ENCODE measurements at regions not wholly inside any gene's neighbourhood (a gene's known extent, or its start where the extent isn't known, plus 50 kb on each side); places are given as distances from the start of the nearest gene placed in this dataset.

DNA sequence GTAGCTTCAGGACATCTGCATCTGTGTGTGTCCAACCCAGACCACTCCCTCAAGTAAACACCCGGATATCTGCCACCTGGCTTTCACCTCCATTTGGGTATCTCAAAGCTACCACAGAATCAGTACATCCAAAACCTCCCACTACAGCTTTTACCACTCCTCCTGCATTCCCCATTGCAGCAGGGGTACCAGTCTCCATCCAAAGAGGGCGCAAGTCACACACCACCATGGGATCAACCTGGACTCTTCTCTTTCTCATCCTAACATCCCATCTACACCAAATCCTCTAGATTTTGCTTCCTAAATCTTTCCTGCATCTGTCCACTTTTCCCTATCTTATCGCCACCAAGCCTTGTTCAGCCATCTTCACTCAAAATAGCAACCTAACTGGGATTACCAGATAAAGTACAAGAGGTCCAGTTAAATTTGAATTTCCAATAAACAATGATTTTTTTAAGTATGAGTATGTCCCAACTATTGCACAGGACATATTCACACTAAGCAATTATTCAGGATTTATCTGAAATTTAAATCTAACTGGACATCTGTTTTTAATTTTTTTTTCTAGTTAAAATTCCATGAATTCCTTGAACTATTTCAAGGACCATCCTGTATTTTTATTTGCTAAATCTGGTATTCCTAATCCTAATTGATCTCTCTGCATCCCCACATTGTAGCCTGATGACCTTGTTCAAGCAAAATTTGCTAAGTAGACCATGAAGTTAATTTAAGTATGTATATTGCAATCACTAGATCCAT lies 164.3 kb upstream of the MLN start:
- 33 to 51% (median 51%) methylated on average over 3 of the region's 3 CpGs for WGBS, 3 donors
- Histone ChIP-seq H3K9me3 (no peaks in the 10 kb centered on the region), H3K36me3 (ENCODE audit: insufficient read depth in 1 of 2, low read depth in 1 of 2) (no peaks in the 10 kb centered on the region), H3K27ac (no peak overlapping the region), H3K4me1 (no peaks in the 10 kb centered on the region), H3K4me3 (no peak overlapping the region), H3K27me3 (ENCODE audit: insufficient read depth in 3 of 3, low read length in 2 of 3) (peaks cover 0 to 80% (median 6%) of the 10 kb centered on the region in 3 donors)
- DNase-seq = no peak
- intact Hi-C loops (cut with DNase I) = no loop called here
- ATAC-seq = no peak
- TF ChIP-seq, protein P1, sequence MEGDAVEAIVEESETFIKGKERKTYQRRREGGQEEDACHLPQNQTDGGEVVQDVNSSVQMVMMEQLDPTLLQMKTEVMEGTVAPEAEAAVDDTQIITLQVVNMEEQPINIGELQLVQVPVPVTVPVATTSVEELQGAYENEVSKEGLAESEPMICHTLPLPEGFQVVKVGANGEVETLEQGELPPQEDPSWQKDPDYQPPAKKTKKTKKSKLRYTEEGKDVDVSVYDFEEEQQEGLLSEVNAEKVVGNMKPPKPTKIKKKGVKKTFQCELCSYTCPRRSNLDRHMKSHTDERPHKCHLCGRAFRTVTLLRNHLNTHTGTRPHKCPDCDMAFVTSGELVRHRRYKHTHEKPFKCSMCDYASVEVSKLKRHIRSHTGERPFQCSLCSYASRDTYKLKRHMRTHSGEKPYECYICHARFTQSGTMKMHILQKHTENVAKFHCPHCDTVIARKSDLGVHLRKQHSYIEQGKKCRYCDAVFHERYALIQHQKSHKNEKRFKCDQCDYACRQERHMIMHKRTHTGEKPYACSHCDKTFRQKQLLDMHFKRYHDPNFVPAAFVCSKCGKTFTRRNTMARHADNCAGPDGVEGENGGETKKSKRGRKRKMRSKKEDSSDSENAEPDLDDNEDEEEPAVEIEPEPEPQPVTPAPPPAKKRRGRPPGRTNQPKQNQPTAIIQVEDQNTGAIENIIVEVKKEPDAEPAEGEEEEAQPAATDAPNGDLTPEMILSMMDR (IDR thresholded peaks at IDR 0.05) = no peak

DNA sequence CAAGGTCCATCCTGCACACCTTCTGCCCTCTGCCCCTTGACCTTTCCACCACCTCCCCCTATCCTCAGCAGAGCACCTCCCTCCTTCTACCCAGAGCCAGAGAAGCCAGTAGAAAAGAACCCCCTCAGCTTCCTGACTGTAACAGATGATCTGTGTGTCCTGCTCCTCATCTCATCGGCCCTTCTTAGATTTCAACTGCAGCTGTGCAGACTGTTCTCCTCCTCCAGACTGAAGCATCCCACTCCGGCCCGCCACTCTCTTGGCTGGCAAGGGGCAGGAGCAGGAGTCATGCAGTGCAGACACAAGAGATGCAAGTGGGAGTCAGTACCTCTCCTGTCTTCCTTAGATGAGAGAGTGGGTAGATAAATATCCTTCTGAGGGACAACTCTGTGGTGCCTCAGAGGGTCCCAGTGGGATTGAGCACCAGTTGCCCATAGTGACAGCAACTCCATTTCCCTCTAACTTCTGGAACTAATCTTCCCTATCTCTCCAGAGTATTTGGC lies 163.5 kb upstream of the MLN start:
- ATAC-seq (no peak), DNase-seq (no peak)
- intact Hi-C loops (cut with DNase I) = no loop called here
- Histone ChIP-seq H3K4me3 (no peak overlapping the region), H3K27ac (no peak overlapping the region), H3K36me3 (ENCODE audit: insufficient read depth in 1 of 2, low read depth in 1 of 2) (no peaks in the 10 kb centered on the region), H3K9me3 (no peaks in the 10 kb centered on the region), H3K27me3 (ENCODE audit: insufficient read depth in 3 of 3, low read length in 2 of 3) (peaks cover 0 to 77% (median 6%) of the 10 kb centered on the region in 3 donors), H3K4me1 (no peaks in the 10 kb centered on the region)
- TF ChIP-seq, protein P1 (IDR thresholded peaks at IDR 0.05) = no peak
- WGBS, 3 donors = 15 to 21% (median 19%) methylated on average over 3 of the region's 3 CpGs

DNA sequence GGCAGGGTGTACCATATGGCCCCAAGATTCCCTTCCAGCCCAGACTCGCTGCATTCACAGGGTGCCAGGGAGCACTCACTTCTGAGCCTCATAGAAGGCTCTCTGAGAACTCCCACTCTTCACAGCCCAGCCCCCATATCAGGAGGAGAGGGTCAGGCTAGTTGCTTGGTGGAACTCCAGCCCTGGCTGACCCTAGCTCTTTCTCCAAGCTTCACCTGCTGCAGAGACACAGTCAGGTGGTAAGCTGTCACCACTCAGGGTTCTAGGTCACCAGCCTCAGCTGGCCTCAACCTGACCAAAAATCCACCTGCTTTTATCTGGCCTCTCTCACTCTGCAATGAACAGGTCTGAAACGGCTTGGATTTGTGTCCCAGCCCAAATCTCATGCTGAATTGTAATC lies 162.7 kb upstream of the MLN start:
- TF ChIP-seq, protein P1 (IDR thresholded peaks at IDR 0.05) = no peak
- peaks cover 0 to 69% (median 6%) of the 10 kb centered on the region in 3 donors for H3K27me3 ChIP-seq (ENCODE audit: insufficient read depth in 3 of 3, low read length in 2 of 3)
- no peak for DNase-seq
- no peaks in the 10 kb centered on the region for H3K9me3 ChIP-seq
- ATAC-seq = no peak
- intact Hi-C loops (cut with DNase I) = no loop called here
- H3K27ac ChIP-seq = no peak overlapping the region
- no peaks in the 10 kb centered on the region for H3K36me3 ChIP-seq (ENCODE audit: insufficient read depth in 1 of 2, low read depth in 1 of 2)
- no peaks in the 10 kb centered on the region for H3K4me1 ChIP-seq
- WGBS, 3 donors = 64 to 78% (median 69%) methylated on average over 2 of the region's 2 CpGs
- no peak overlapping the region for H3K4me3 ChIP-seq

DNA sequence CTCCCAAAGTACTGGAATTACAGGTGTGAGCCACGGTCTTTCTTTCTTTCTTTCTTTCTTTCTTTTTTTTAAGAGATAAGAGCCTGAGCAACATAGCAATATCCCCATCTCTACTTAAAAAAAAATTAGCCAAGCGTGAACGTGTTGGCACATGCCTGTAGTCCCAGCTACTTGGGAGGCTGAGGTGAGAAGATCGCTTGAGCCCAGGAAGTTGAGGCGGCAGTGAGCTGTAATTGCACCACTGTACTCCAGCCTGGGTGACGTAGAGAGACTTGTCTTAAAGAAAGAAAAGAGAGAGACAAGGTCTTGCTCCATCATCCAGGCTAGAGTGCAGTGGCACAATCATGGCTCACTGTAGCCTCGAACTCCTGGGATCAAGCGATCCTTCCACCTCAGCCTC lies 162.0 kb upstream of the MLN start:
- Histone ChIP-seq H3K27me3 (ENCODE audit: insufficient read depth in 3 of 3, low read length in 2 of 3) (peaks cover 0 to 63% (median 6%) of the 10 kb centered on the region in 3 donors), H3K9me3 (no peaks in the 10 kb centered on the region), H3K4me3 (no peak overlapping the region), H3K27ac (no peak overlapping the region), H3K36me3 (ENCODE audit: insufficient read depth in 1 of 2, low read depth in 1 of 2) (no peaks in the 10 kb centered on the region), H3K4me1 (no peaks in the 10 kb centered on the region)
- intact Hi-C loops (cut with DNase I) = no loop called here
- TF ChIP-seq, protein P1 (IDR thresholded peaks at IDR 0.05) = no peak
- ATAC-seq = no peak
- 82 to 87% (median 85%) methylated on average over 8 of the region's 8 CpGs for WGBS, 3 donors
- no peak for DNase-seq

Data from psoas muscle (tissue), 7 donors.